HEK293 (cell line): ENCODE measurements at regions not wholly inside any gene's neighbourhood (a gene's known extent, or its start where the extent isn't known, plus 50 kb on each side); places are given as distances from the start of the nearest gene placed in this dataset.

Experiments used
- PATZ1 ChIP-seq: fragments of 450-650 bp; formaldehyde crosslinking; IDR thresholded peaks from 2 replicates; pipeline ENCODE4 v1.5.1; 2016; ENCODE audit warnings: missing biosample characterization, missing genetic modification characterization
- ZNF155 ChIP-seq: fragments of 450-650 bp; formaldehyde crosslinking; IDR thresholded peaks from 2 replicates; pipeline ENCODE4 v1.5.1; 2016; ENCODE audit warnings: missing biosample characterization, missing genetic modification characterization
- ZNF274 ChIP-seq, 2 experiments: fragments of 200-500 bp in 1 of 2; fragments of 450-650 bp in 1 of 2; sonication (Bioruptor generic) in 1 of 2; formaldehyde crosslinking in 1 of 2; IDR thresholded peaks; 2 replicates each; pipeline versions ENCODE4 v1.5.1 to v1.6.1; 2014 to 2016; ENCODE audit warnings: borderline replicate concordance in 1 of 2, inconsistent platforms in 1 of 2, low read length in 1 of 2, missing biosample characterization in 1 of 2, missing genetic modification characterization in 1 of 2

GRCh38 chr9:40935336-40935735, 193.1 kb downstream of the FOXD4L6 start:
- TF ChIP-seq ZNF274 (IDR thresholded peaks at IDR 0.05; ENCODE audit: low read length) (no peak), ZNF274 (tag by site-specific recombination; IDR thresholded peaks at IDR 0.05; ENCODE audit: borderline replicate concordance) (no peak), PATZ1 (no peak), ZNF155 (no peak)
